ENCODE measurements at regions not wholly inside any gene's neighbourhood (a gene's known extent, or its start where the extent isn't known, plus 50 kb on each side); places are given as distances from the start of the nearest gene placed in this dataset.

DNA sequence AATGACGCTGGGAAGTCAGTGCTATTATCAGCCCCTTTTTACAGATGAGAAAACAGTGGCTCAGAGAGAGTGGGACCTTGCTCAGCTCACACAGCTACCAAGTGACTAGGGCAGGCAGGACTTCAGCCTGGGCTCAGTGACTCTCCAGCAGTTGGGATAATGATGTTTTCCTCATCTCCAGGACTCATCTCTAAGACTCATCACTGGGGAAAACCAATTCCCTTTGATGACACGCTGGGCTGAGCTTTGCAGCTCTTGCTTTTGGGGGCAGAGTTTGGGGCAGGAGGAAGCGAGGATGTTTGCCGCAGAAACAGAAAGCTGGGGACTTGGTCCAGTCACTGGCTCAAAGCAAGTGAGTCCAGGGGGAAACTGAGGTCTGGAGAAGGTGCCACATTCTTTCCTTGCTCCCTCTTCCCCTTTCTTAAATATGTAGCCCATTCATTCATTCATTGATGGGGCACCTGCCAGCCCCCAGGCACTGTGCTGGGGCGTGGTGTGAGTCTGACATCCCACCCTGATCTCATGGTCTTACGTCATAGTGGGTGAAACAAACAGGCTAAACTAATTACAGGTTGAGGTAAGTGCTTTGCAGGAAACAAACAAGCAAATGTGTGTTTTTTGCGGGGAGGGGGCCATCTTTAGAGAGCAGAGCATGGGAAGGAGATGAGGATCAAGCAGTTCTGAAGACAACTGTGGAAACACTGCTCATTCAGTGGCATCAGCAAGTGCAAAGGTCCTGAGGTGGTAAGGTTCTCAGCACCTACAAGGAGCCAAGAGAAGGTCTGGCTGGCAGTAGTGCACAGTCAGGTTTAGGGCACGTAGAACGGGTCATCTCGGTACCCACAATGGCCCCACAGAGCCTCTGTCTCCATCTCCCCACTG, 74.4 kb upstream of the PMEPA1 start:
- Histone ChIP-seq H4K91ac (ENCODE audit: insufficient read depth, low read depth, low read length) (no peak overlapping the region), H2BK120ac (ENCODE audit: low read depth, low read length) (no peak overlapping the region), H3K4me1 (ENCODE audit: control insufficient read depth, insufficient read depth, low read length) (no peaks in the 10 kb centered on the region), H3K4me2 (ENCODE audit: low read depth, low read length) (no peak overlapping the region), H3K9ac (ENCODE audit: low read depth, low read length) (no peak overlapping the region), H3K23ac (ENCODE audit: low read depth, low read length) (no peak overlapping the region), H3K56ac (ENCODE audit: extremely low read depth, insufficient read depth, low read length) (no peak overlapping the region), H3K79me1 (ENCODE audit: low read depth in 1 of 2, low read length in 2 of 2) (no peaks in the 10 kb centered on the region), H4K5ac (ENCODE audit: low read depth, low read length) (no peak overlapping the region), H3K9me3 (ENCODE audit: control insufficient read depth, insufficient read depth, low read length) (no peaks in the 10 kb centered on the region), H3K9me1 (ENCODE audit: insufficient read depth, low read length) (no peaks in the 10 kb centered on the region), H2BK5ac (ENCODE audit: low read depth, low read length, poor library complexity, severe bottlenecking) (no peak overlapping the region), H3K4me3 (ENCODE audit: insufficient read depth, low read depth, low read length) (no peak overlapping the region), H2BK15ac (ENCODE audit: low read depth, low read length) (no peak overlapping the region), H3K27ac (ENCODE audit: insufficient read depth, low read length) (no peak overlapping the region), H2AK9ac (replicated peaks; ENCODE audit: low read depth, low read length, poor library complexity) (no peak overlapping the region), H2BK20ac (ENCODE audit: low read depth, low read length) (no peak overlapping the region), H3K27me3 (ENCODE audit: control insufficient read depth, insufficient read depth, low read length) (peaks cover 2% of the 10 kb centered on the region; the same call in 1 of the 2 replicates), H3K36me3 (ENCODE audit: control insufficient read depth, insufficient read depth, low read length) (no peaks in the 10 kb centered on the region), H2AFZ (replicated peaks; ENCODE audit: low read length, poor library complexity) (no peak overlapping the region), H3K4ac (ENCODE audit: low read depth, low read length) (no peak overlapping the region), H4K8ac (ENCODE audit: low read depth in 2 of 2, low read length in 2 of 2) (no peak overlapping the region), H4K20me1 (ENCODE audit: insufficient read depth, low read length) (no peaks in the 10 kb centered on the region), H2AK5ac (ENCODE audit: low read depth, low read length) (no peak overlapping the region), H3K18ac (ENCODE audit: low read depth, low read length) (no peak overlapping the region), H3K14ac (replicated peaks; ENCODE audit: low read depth, low read length) (no peak overlapping the region)
- in situ Hi-C loops (cut with MboI; ENCODE audit: low sequenced_read_pairs): no loop called here
- POLR2A ChIA-PET (ENCODE audit: unreplicated experiment): no interaction called here
- WGBS, 2 experiments (ENCODE audit: extremely low coverage in 2 of 2, insufficient read length in 1 of 2): 50% methylated on average over 1 of the region's 10 CpGs; no CpG with 5 or more reads in 1 of the 2 experiments
- DNase-seq: no peak
- CTCF ChIA-PET: no interaction called here
- no TSS peak for BruUV-seq (replicated peaks)
- dilution Hi-C loops (cut with HindIII; ENCODE audit: low sequenced_read_pairs, unreplicated experiment): no loop called here
- ATAC-seq (ENCODE audit: low read depth): no peak
- intact Hi-C loops (cut with micrococcal nuclease): no loop called here
- TF ChIP-seq POLR2A (IDR thresholded peaks at IDR 0.05; ENCODE audit: low read depth, low read length) (no peak), RFX5 (IDR thresholded peaks at IDR 0.05; ENCODE audit: low read depth, low read length) (no peak), MAFK (IDR thresholded peaks at IDR 0.05; ENCODE audit: low read depth, low read length) (no peak), CEBPB (IDR thresholded peaks at IDR 0.05; ENCODE audit: low read depth, low read length) (no peak), ELK1 (IDR thresholded peaks at IDR 0.05; ENCODE audit: borderline replicate concordance, low read depth, low read length) (no peak), MXI1 (IDR thresholded peaks at IDR 0.05; ENCODE audit: borderline replicate concordance, low read depth, low read length) (no peak), SMC3 (IDR thresholded peaks at IDR 0.05; ENCODE audit: low read depth, low read length) (no peak), RAD21 (IDR thresholded peaks at IDR 0.05; ENCODE audit: low read length) (no peak), CHD1 (IDR thresholded peaks at IDR 0.05; ENCODE audit: low read depth, low read length) (no peak), FOS (IDR thresholded peaks at IDR 0.05; ENCODE audit: low read depth, low read length) (no peak), RCOR1 (IDR thresholded peaks at IDR 0.05; ENCODE audit: insufficient replicate concordance, low read length) (no peak), MAZ (IDR thresholded peaks at IDR 0.05; ENCODE audit: borderline replicate concordance, low read depth, low read length) (no peak), NFE2L2 (IDR thresholded peaks at IDR 0.05; ENCODE audit: low read depth, low read length) (no peak), BHLHE40 (IDR thresholded peaks at IDR 0.05; ENCODE audit: low read depth, low read length) (no peak)
- TF ChIP-seq, protein P1, sequence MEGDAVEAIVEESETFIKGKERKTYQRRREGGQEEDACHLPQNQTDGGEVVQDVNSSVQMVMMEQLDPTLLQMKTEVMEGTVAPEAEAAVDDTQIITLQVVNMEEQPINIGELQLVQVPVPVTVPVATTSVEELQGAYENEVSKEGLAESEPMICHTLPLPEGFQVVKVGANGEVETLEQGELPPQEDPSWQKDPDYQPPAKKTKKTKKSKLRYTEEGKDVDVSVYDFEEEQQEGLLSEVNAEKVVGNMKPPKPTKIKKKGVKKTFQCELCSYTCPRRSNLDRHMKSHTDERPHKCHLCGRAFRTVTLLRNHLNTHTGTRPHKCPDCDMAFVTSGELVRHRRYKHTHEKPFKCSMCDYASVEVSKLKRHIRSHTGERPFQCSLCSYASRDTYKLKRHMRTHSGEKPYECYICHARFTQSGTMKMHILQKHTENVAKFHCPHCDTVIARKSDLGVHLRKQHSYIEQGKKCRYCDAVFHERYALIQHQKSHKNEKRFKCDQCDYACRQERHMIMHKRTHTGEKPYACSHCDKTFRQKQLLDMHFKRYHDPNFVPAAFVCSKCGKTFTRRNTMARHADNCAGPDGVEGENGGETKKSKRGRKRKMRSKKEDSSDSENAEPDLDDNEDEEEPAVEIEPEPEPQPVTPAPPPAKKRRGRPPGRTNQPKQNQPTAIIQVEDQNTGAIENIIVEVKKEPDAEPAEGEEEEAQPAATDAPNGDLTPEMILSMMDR (conservative IDR thresholded peaks at IDR 0.05; ENCODE audit: low read depth, low read length): no peak

Measured in IMR-90 (cell line).